NCI-H226 (cell line): ENCODE measurements at regions not wholly inside any gene's neighbourhood (a gene's known extent, or its start where the extent isn't known, plus 50 kb on each side); places are given as distances from the start of the nearest gene placed in this dataset.
A peak's percentile ranks its signal among the peaks of the same experiment; 100 is the strongest.
"Not testable (repeated sequence)": the region's sequence is repeated elsewhere in the genome, so short reads cannot be mapped to it uniquely, and the experiment has no call there.

Source experiments
- DNase-seq: peaks from one replicate; pipeline ENCODE4 v3.0.0-alpha.2; 2015

- DNase-seq, result no peak
These were observed 295.9 kb downstream of the GATA3 start for GRCh38 chr10:8350250-8350967.

GRCh38 chr10:8352171-8353075 lies 297.9 kb downstream of the GATA3 start:
- no peak for DNase-seq

GRCh38 chr10:8356283-8356682 lies 301.8 kb downstream of the GATA3 start:
- no peak for DNase-seq

GRCh38 chr10:8359467-8359866 lies 305.0 kb downstream of the GATA3 start:
- no peak for DNase-seq

- no peak for DNase-seq
These were observed 305.9 kb downstream of the GATA3 start for GRCh38 chr10:8360365-8360764.

GRCh38 chr10:8360814-8361509 lies 306.5 kb downstream of the GATA3 start:
- DNase-seq, result peak; percentile 88

- DNase-seq, result no peak
These were observed 307.0 kb downstream of the GATA3 start for GRCh38 chr10:8361510-8361844.

GRCh38 chr10:8365935-8366911 lies 311.7 kb downstream of the GATA3 start:
- DNase-seq, result peak; percentile 99

GRCh38 chr10:8367672-8368411 lies 313.4 kb downstream of the GATA3 start:
- not testable (repeated sequence) for DNase-seq

- DNase-seq, result peak; percentile 31
These were observed 315.2 kb downstream of the GATA3 start for GRCh38 chr10:8369666-8370065.

- no peak for DNase-seq
These were observed 319.8 kb downstream of the GATA3 start for GRCh38 chr10:8374334-8374733.

GRCh38 chr10:8375137-8375536 lies 320.6 kb downstream of the GATA3 start:
- no peak for DNase-seq

- no peak for DNase-seq
These were observed 323.9 kb downstream of the GATA3 start for GRCh38 chr10:8378198-8378983.

GRCh38 chr10:8379906-8380832 lies 325.7 kb downstream of the GATA3 start:
- DNase-seq, result peak; percentile 26

- no peak for DNase-seq
These were observed 326.5 kb downstream of the GATA3 start for GRCh38 chr10:8380833-8381496.

- DNase-seq, result no peak
These were observed 332.3 kb downstream of the GATA3 start for GRCh38 chr10:8386781-8387180.

GRCh38 chr10:8389630-8390029 lies 335.1 kb downstream of the GATA3 start:
- DNase-seq, result no peak

GRCh38 chr10:8392216-8392615 lies 337.7 kb downstream of the GATA3 start:
- DNase-seq, result peak; percentile 39

- DNase-seq, result peak; percentile 30
These were observed 339.0 kb downstream of the GATA3 start for GRCh38 chr10:8393531-8393930.
